H1 (cell line): ENCODE measurements at regions not wholly inside any gene's neighbourhood (a gene's known extent, or its start where the extent isn't known, plus 50 kb on each side); places are given as distances from the start of the nearest gene placed in this dataset.
A peak's percentile ranks its signal among the peaks of the same experiment; 100 is the strongest.

ENCODE experiments used
- CTCF ChIA-PET: fragments of 300-600 bp; sonication (Branson Sonifier 250); formaldehyde crosslinking; loops from one replicate; lab custom pipeline; 2021; ENCODE audit not compliant: partially characterized antibody; lab: Charles Lee
- POLR2A ChIA-PET: fragments of 300-600 bp; sonication (Branson Sonifier 250); formaldehyde crosslinking; loops from one replicate; lab custom pipeline; 2021; ENCODE audit warnings: inconsistent platforms; ENCODE audit not compliant: partially characterized antibody; lab: Charles Lee
- DNase-seq, 2 experiments: peaks; one replicate each; pipeline versions ENCODE4 v3.0.0 to v3.0.0-alpha.2; 2010 to 2022; ENCODE audit warnings: low spot score in 2 of 2, low read depth in 1 of 2, mixed read lengths in 1 of 2
- FAIRE-seq: peaks from 2 replicates; lab custom pipeline; 2011; peaks lifted over from hg19 to GRCh38; lab: Jason Lieb, UNC
- H2AFZ ChIP-seq: 2 replicates; pipeline ENCODE4 v1.8.1; 2012; ENCODE audit warnings: low read length, inconsistent platforms
- H2AK5ac ChIP-seq: 2 replicates; pipeline ENCODE4 v1.6.1; 2013; ENCODE audit warnings: low read depth, low read length
- H2BK120ac ChIP-seq: replicated peaks from 2 replicates; pipeline ENCODE3; 2013; ENCODE audit warnings: low read depth, low read length, inconsistent platforms
- H2BK12ac ChIP-seq: 2 replicates; pipeline ENCODE4 v1.6.1; 2013; ENCODE audit warnings: low read depth, low read length
- H2BK15ac ChIP-seq: 2 replicates; pipeline ENCODE4 v1.6.1; 2013; ENCODE audit warnings: low read length
- H2BK20ac ChIP-seq: 2 replicates; pipeline ENCODE4 v1.6.1; 2013; ENCODE audit warnings: low read length
- H2BK5ac ChIP-seq: 2 replicates; pipeline ENCODE4 v1.6.1; 2013; ENCODE audit warnings: low read depth, low read length
- H3K14ac ChIP-seq: 2 replicates; pipeline ENCODE4 v1.6.1; 2013; ENCODE audit warnings: inconsistent platforms; ENCODE audit not compliant: insufficient read length
- H3K18ac ChIP-seq: 2 replicates; pipeline ENCODE4 v1.6.1; 2013; ENCODE audit warnings: low read length; ENCODE audit errors: extremely low read depth
- H3K23ac ChIP-seq: 2 replicates; pipeline ENCODE4 v1.6.1; 2013; ENCODE audit warnings: inconsistent platforms; ENCODE audit not compliant: insufficient read length
- H3K23me2 ChIP-seq: 2 replicates; pipeline ENCODE4 v1.6.1; 2013; ENCODE audit warnings: low read depth, low read length
- H3K27ac ChIP-seq: 2 replicates; pipeline ENCODE4 v1.6.1; 2011; ENCODE audit warnings: low read depth, low read length, inconsistent platforms
- H3K27me3 ChIP-seq, 4 experiments: replicated peaks in 1 of 4; 1 replicate in 1 of 4; 2 replicates in 3 of 4; pipeline versions ENCODE4 v1.6.1 to v1.8.1; 2011 to 2013; ENCODE audit warnings: low read length in 3 of 4, mild to moderate bottlenecking in 3 of 4, inconsistent platforms in 2 of 4, mixed read lengths in 2 of 4, moderate library complexity in 1 of 4; ENCODE audit not compliant: control insufficient read depth in 3 of 4, insufficient read depth in 3 of 4; ENCODE audit errors: extremely low read depth in 1 of 4
- H3K36me3 ChIP-seq, 4 experiments: 2 replicates each; pipeline versions ENCODE4 v1.6.1 to v1.8.1; 2011 to 2013; ENCODE audit warnings: mild to moderate bottlenecking in 4 of 4, low read length in 3 of 4, moderate library complexity in 2 of 4, control low read depth in 1 of 4, inconsistent platforms in 1 of 4; ENCODE audit not compliant: insufficient read depth in 4 of 4, control insufficient read depth in 2 of 4
- H3K4ac ChIP-seq: replicated peaks from 2 replicates; pipeline ENCODE3; 2013; ENCODE audit warnings: low read length, low read depth, mixed read lengths, inconsistent platforms; ENCODE audit not compliant: insufficient read length
- H3K4me1 ChIP-seq, 4 experiments: replicated peaks in 1 of 4; 1 replicate in 1 of 4; 2 replicates in 3 of 4; pipeline versions ENCODE4 v1.6.1 to v1.8.1; 2011 to 2013; ENCODE audit warnings: low read length in 3 of 4, inconsistent platforms in 2 of 4, mixed read lengths in 1 of 4; ENCODE audit not compliant: insufficient read depth in 4 of 4, control insufficient read depth in 3 of 4
- H3K4me2 ChIP-seq, 2 experiments: 2 replicates each; pipeline versions ENCODE4 v1.6.1 to v1.8.1; 2011 to 2013; ENCODE audit warnings: low read depth in 2 of 2, low read length in 2 of 2, control low read depth in 1 of 2, inconsistent platforms in 1 of 2, mild to moderate bottlenecking in 1 of 2; ENCODE audit not compliant: insufficient read depth in 1 of 2
- H3K4me3 ChIP-seq, 4 experiments: fragments of 200-600, 300-600 bp in 1 of 4; sonication (generic), shearing (Covaris generic), sonication (Bioruptor Twin) in 1 of 4; 2 replicates each; pipeline versions ENCODE4 v1.5.1 to v1.8.1; 2011 to 2016; ENCODE audit warnings: low read length in 4 of 4, low read depth in 3 of 4, control low read depth in 2 of 4, inconsistent platforms in 2 of 4, mild to moderate bottlenecking in 2 of 4, mixed read lengths in 1 of 4, moderate library complexity in 1 of 4; ENCODE audit not compliant: insufficient read depth in 2 of 4; ENCODE audit errors: extremely low read depth in 1 of 4
- H3K56ac ChIP-seq: replicated peaks from 2 replicates; pipeline ENCODE3; 2013; ENCODE audit warnings: low read depth, mild to moderate bottlenecking, mixed read lengths, low read length, inconsistent platforms; ENCODE audit not compliant: insufficient read length
- H3K79me1 ChIP-seq: 2 replicates; pipeline ENCODE4 v1.6.1; 2013; ENCODE audit warnings: low read depth, low read length, control low read depth
- H3K79me2 ChIP-seq, 2 experiments: 2 replicates each; pipeline versions ENCODE4 v1.6.1 to v1.8.1; 2012 to 2013; ENCODE audit warnings: low read length in 2 of 2, mild to moderate bottlenecking in 2 of 2, inconsistent platforms in 1 of 2; ENCODE audit not compliant: insufficient read depth in 2 of 2, control insufficient read depth in 1 of 2
- H3K9ac ChIP-seq, 4 experiments: replicated peaks in 1 of 4; 1 replicate in 1 of 4; 2 replicates in 3 of 4; pipeline versions ENCODE4 v1.6.1 to v1.8.1; 2011 to 2013; ENCODE audit warnings: low read depth in 3 of 4, low read length in 3 of 4, control low read depth in 2 of 4, mild to moderate bottlenecking in 2 of 4, moderate library complexity in 2 of 4, inconsistent platforms in 1 of 4; ENCODE audit errors: extremely low read depth in 1 of 4
- H3K9me3 ChIP-seq, 2 experiments: 2 replicates each; pipeline versions ENCODE4 v1.6.1 to v1.8.1; 2012 to 2013; ENCODE audit warnings: mild to moderate bottlenecking in 2 of 2, moderate library complexity in 2 of 2, control low read depth in 1 of 2, inconsistent platforms in 1 of 2, low read depth in 1 of 2, low read length in 1 of 2, mixed read lengths in 1 of 2; ENCODE audit not compliant: insufficient read depth in 2 of 2
- H4K20me1 ChIP-seq, 2 experiments: replicated peaks in 1 of 2; 2 replicates each; pipeline versions ENCODE3 to v1.8.1; 2011 to 2013; ENCODE audit warnings: inconsistent platforms in 2 of 2, low read length in 2 of 2, mild to moderate bottlenecking in 1 of 2; ENCODE audit not compliant: insufficient read depth in 2 of 2, control insufficient read depth in 1 of 2
- H4K5ac ChIP-seq: 2 replicates; pipeline ENCODE4 v1.6.1; 2013; ENCODE audit warnings: low read length, low read depth, mixed read lengths, inconsistent platforms; ENCODE audit not compliant: insufficient read length
- H4K8ac ChIP-seq: 2 replicates; pipeline ENCODE4 v1.8.0; 2013; ENCODE audit warnings: mild to moderate bottlenecking, moderate library complexity, low read length, inconsistent platforms; ENCODE audit not compliant: insufficient read depth; ENCODE audit errors: extremely low read depth
- H4K91ac ChIP-seq: replicated peaks from 2 replicates; pipeline ENCODE3; 2013; ENCODE audit warnings: low read length, mixed read lengths, inconsistent platforms; ENCODE audit not compliant: insufficient read length
- ATF2 ChIP-seq: IDR thresholded peaks from 2 replicates; pipeline ENCODE4 v1.6.1; 2012; ENCODE audit warnings: low read length, inconsistent platforms
- EZH2 ChIP-seq: fragments of 200-600 bp; sonication (generic); IDR thresholded peaks from 2 replicates; pipeline ENCODE4 v1.7.1; 2012; ENCODE audit warnings: low read depth, mild to moderate bottlenecking, moderate library complexity, low read length, inconsistent platforms; ENCODE audit not compliant: severe bottlenecking
- KDM5A ChIP-seq: fragments of 200-600 bp; IDR thresholded peaks from 2 replicates; pipeline ENCODE4 v1.7.1; 2012; ENCODE audit warnings: mild to moderate bottlenecking, low read length, inconsistent platforms, mixed read lengths
- POU5F1 ChIP-seq: IDR thresholded peaks from 2 replicates; pipeline ENCODE4 v1.6.1; 2011; ENCODE audit warnings: low read depth, mild to moderate bottlenecking, low read length, moderate library complexity
- RAD21 ChIP-seq, 2 experiments: IDR thresholded peaks in 1 of 2; conservative IDR thresholded peaks in 1 of 2; 2 replicates each; pipeline ENCODE4 v1.6.1; 2011; ENCODE audit warnings: low read depth in 2 of 2, low read length in 2 of 2, improper control_type of control experiment in 1 of 2, inconsistent platforms in 1 of 2, mild to moderate bottlenecking in 1 of 2, moderate library complexity in 1 of 2
- RXRA ChIP-seq: IDR thresholded peaks from 2 replicates; pipeline ENCODE4 v1.6.1; 2011; ENCODE audit warnings: low read depth, mild to moderate bottlenecking, low read length, moderate library complexity; ENCODE audit not compliant: insufficient read depth
- SIN3A ChIP-seq, 2 experiments: IDR thresholded peaks in 1 of 2; conservative IDR thresholded peaks in 1 of 2; 2 replicates each; pipeline ENCODE4 v1.6.1; 2011 to 2012; ENCODE audit warnings: low read length in 2 of 2, improper control_type of control experiment in 1 of 2, low read depth in 1 of 2, mild to moderate bottlenecking in 1 of 2
- TAF1 ChIP-seq: IDR thresholded peaks from 2 replicates; pipeline ENCODE4 v1.6.1; 2011; ENCODE audit warnings: mild to moderate bottlenecking, low read depth, low read length
- TAF7 ChIP-seq: optimal IDR thresholded peaks from 2 replicates; pipeline ENCODE3; 2011; ENCODE audit warnings: low read depth, mild to moderate bottlenecking, inconsistent platforms, low read length, moderate library complexity, borderline replicate concordance
- TEAD4 ChIP-seq: IDR thresholded peaks from 2 replicates; pipeline ENCODE4 v1.6.1; 2012; ENCODE audit warnings: low read depth, low read length, inconsistent platforms, mixed read lengths
- USF2 ChIP-seq: IDR thresholded peaks from 2 replicates; pipeline ENCODE4 v1.6.1; 2011; ENCODE audit warnings: low read length, improper control_type of control experiment
- WGBS, 2 experiments: shearing (Covaris generic) in 1 of 2; methylation state at CpG; one replicate each; pipeline versions ENCODE4 v1.1.6 to v1.1.7; 2013 to 2015; ENCODE audit warnings: low lambda C conversion rate in 2 of 2, mixed read lengths in 2 of 2, inconsistent platforms in 1 of 2, low coverage in 1 of 2, missing lambda C conversion rate in 1 of 2; ENCODE audit not compliant: insufficient replicate concordance in 2 of 2, insufficient coverage in 1 of 2, insufficient read length in 1 of 2; ENCODE audit errors: extremely low coverage in 1 of 2, missing lambda C conversion rate in 1 of 2; 5-methylcytosine and 5-hydroxymethylcytosine counted together

GRCh38 chr5:54390539-54391031 lies 64.9 kb upstream of the HSPB3 start:
- H2BK15ac ChIP-seq, result no peak overlapping the region
- H3K27me3 ChIP-seq, result no peaks in the 10 kb centered on the region
- no peaks in the 10 kb centered on the region for H3K79me1 ChIP-seq
- no peak overlapping the region for H3K14ac ChIP-seq
- no peaks in the 10 kb centered on the region for H4K20me1 ChIP-seq
- no peak overlapping the region for H3K4me2 ChIP-seq
- FAIRE-seq, result no peak
- H3K18ac ChIP-seq, result no peak overlapping the region
- H4K5ac ChIP-seq, result no peak overlapping the region
- no peaks in the 10 kb centered on the region for H3K36me3 ChIP-seq
- H3K23me2 ChIP-seq, result no peaks in the 10 kb centered on the region
- H3K4ac ChIP-seq, result no peak overlapping the region
- no peak overlapping the region for H2BK5ac ChIP-seq
- no peak overlapping the region for H3K27ac ChIP-seq
- CTCF ChIA-PET, result no interaction called here
- no peaks in the 10 kb centered on the region for H3K79me2 ChIP-seq
- H3K4me3 ChIP-seq, result no peak overlapping the region
- H2BK120ac ChIP-seq, result no peak overlapping the region
- POLR2A ChIA-PET, result no interaction called here
- H4K8ac ChIP-seq, result no peak overlapping the region
- DNase-seq, result no peak
- H2AK5ac ChIP-seq, result no peak overlapping the region
- no peak overlapping the region for H4K91ac ChIP-seq
- H3K9ac ChIP-seq, result no peak overlapping the region
- H2AFZ ChIP-seq, result 0 out of 2 replicates have a peak overlapping the region, but pooled peaks have one; percentile 43
- no peaks in the 10 kb centered on the region for H3K9me3 ChIP-seq
- H3K23ac ChIP-seq, result no peak overlapping the region
- no peak overlapping the region for H3K56ac ChIP-seq
- H2BK12ac ChIP-seq, result no peak overlapping the region
- H3K4me1 ChIP-seq, result no peaks in the 10 kb centered on the region
- WGBS, 2 experiments, result 94% methylated on average over 5 of the region's 5 CpGs; no CpG with 5 or more reads in 1 of the 2 experiments
- H2BK20ac ChIP-seq, result no peak overlapping the region
- TF ChIP-seq SIN3A (conservative IDR thresholded peaks at IDR 0.05 in 1 of 2, IDR thresholded peaks at IDR 0.05 in 1 of 2; ENCODE audit: low read depth in 1 of 2, low read length in 2 of 2), result no peak
- TF ChIP-seq EZH2, result no peak
- no peak for TF ChIP-seq KDM5A
- no peak for TF ChIP-seq TEAD4
- no peak for TF ChIP-seq ATF2
- no peak for TF ChIP-seq RAD21 (IDR thresholded peaks at IDR 0.05 in 1 of 2, conservative IDR thresholded peaks at IDR 0.05 in 1 of 2; ENCODE audit: low read depth in 2 of 2, low read length in 2 of 2)
- no peak for TF ChIP-seq TAF1
- TF ChIP-seq POU5F1, result no peak
- TF ChIP-seq RXRA, result no peak
- TF ChIP-seq TAF7, result no peak
- no peak for TF ChIP-seq USF2
